Fibroblast of skin of right quadriceps (primary cell): ENCODE measurements at regions not wholly inside any gene's neighbourhood (a gene's known extent, or its start where the extent isn't known, plus 50 kb on each side); places are given as distances from the start of the nearest gene placed in this dataset.

Experiments
- DNase-seq: peaks from one replicate; pipeline ENCODE4 v3.0.0-alpha.2; 2013

DNA sequence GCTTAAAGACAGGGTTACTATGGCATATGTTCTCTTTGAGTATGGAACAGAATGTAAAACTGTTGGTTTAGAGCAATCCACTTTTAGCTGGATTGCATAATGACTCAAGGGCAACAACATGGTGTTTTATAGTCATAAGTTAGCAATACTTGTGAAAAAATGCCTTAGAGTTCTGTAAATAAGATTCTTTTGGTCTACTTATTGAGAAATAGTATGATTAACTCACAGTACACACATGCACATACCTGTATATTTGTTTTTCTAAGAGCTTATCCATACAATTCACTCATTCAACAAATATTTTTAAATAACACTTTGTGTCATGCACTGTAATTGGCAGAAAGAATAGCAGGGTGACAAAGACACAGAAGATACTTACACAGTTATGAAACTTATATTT lies 1415.5 kb downstream of the PCDH7 start:
- DNase-seq, result peak; percentile 6

DNA sequence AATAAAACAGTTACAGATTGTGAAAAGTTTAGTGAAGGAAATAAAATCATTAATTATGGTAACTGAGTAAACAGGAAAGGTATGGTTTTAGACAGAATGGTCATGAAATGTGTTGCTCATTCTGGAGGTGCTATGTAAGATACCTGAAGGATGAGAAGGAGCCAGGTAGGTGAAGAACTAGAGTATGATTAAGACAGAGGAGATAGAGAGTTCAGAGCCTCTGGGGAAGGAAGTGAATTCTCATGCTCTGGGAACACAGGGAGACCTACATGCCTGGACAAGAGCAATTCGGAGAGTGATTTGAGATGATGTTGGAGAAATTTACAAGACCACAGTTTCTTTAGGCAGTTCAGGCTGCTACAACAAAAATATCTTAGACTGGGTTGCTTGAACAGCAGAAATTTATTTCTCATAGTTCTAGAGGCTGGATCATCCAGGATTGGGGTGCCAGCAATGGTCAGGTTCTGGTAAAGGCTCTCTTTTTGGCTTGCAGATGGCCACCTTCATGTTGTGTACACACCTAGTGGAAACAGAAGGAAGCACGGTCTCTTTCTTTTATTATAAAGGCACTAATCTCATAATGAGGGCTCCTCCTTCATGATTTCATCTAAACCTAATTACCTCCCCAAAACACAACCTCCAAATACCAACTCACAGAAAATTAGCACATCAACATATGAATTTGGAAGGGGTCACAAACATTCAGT lies 1416.1 kb downstream of the PCDH7 start:
- DNase-seq, result no peak

GRCh38 chr4:32140636-32141035 lies 1420.5 kb downstream of the PCDH7 start:
- DNase-seq, result peak; percentile 79

DNA sequence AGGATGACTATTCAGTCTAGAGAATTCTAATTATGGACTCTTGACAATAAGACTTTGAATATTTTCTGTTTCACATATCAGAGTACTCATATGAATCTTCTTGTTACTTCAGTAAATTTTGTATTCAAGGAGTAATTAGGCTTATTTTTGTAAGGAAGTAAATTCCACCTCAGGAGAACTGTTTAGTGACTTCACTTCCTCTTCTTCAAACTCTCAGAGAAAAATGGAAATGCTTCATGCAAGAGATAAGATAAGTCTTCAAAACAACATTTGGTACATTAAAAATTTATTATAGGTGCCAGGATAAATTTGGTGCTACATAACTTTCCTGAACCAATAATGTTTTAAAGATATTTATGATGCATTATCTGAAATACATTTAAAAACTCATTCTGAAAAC lies 1421.9 kb downstream of the PCDH7 start:
- no peak for DNase-seq

GRCh38 chr4:32145987-32146386 lies 1425.8 kb downstream of the PCDH7 start:
- DNase-seq, result no peak

GRCh38 chr4:32147446-32148085 lies 1427.4 kb downstream of the PCDH7 start:
- no peak for DNase-seq

DNA sequence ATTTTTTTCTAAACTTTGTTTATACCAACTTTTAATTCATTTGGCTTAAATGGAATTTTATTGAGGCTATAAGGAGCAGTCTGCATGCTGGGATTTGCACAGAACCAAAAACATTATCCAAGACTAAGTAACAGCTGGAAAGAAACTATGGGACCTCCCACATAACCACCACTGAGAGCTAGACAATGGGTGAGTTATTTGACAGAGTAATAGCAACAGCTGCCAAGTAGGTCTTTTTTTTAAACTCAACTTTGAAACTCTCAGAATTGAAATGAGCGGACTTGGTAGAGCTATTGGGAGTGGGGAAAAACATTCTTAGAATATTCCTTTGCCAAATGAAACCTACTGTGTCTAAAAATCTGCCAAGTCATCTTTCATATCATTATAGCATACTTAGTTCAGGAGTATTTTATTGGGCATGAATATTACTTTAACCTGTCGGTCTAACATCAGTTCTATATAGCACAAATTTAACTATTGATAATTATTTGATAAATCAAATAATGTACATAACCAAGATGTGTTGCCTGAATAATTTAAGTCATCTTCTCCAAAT lies 1428.0 kb downstream of the PCDH7 start:
- DNase-seq, result peak; percentile 29

GRCh38 chr4:32158961-32159360 lies 1438.8 kb downstream of the PCDH7 start:
- DNase-seq, result no peak

DNA sequence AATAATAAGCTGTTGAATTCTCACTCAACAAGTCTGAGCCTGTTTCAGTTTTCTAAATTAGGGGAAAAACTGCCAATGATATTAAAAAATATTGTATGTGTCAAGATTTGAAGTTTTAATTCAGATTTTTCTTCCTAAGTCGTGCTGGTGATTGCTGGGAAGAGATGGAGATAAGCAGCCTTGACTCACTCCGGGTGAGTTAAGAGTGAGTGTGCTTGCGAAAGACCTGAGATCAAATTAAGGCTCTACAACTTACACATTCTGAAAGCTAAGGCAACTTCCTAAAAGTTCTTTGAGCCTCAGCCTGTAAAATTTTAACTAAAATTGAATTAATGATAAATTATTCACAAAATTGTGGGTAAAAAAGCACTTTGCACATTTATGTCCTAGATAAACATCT lies 1441.2 kb downstream of the PCDH7 start:
- DNase-seq, result peak; percentile 8

DNA sequence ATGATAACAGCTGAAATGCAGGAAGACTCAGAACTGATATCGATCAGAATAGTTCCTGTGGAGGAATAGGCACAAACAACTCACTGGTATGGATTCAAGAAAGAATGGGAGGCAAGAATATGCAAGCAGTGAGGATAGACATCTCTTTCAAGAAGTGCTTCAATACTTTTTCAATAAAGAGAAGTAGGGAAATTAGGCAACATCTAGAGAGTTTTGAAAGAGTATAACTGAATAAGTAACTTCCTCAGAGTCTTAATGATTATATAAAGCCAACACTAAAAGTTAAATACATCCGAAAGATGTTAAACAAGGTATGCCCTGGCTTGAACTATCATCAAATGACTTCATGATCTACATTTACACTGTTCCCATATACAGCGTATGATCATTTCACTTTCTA lies 1443.0 kb downstream of the PCDH7 start:
- no peak for DNase-seq

- no peak for DNase-seq
Measured at GRCh38 chr4:32169841-32170240, 1449.7 kb downstream of the PCDH7 start.

DNA sequence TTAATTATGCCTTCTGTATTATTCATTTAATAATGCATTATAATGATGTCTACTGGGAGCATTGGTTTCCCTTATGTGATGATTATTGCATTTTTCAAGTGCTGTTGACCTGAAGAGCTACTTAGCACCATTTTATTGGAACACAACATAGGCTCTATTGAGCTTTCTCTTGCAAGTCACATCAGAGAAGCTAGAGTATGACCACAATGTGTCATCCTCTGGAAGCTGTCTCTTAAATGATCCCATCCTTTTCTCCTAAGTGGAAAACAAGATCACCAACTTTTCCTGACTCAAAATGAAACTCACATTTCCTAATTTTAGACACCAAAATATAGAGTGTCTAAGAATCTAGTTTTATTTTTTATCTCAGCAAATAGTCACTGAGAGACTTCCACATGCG lies 1451.9 kb downstream of the PCDH7 start:
- no peak for DNase-seq

- DNase-seq, result peak; percentile 28
Measured at GRCh38 chr4:32172761-32173160, 1452.6 kb downstream of the PCDH7 start.

DNA sequence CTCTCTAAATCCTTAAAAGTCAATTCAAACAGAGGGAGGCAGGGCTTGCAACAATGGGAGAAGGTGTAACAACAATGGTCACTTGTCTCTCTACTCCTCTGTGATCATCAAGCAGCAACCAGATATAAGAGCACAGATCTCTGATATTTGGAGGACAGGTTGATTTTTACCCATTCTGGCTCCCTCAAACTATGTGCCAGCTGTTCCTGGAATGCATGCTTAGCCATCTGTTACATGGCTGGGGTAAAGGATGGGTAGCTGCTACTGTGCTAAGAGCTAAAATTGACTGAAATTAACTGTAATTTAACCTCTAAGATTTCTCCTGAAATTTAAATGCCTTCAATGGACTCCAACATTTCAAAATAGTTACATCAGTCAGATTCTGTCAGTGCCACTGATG lies 1459.9 kb downstream of the PCDH7 start:
- no peak for DNase-seq

DNA sequence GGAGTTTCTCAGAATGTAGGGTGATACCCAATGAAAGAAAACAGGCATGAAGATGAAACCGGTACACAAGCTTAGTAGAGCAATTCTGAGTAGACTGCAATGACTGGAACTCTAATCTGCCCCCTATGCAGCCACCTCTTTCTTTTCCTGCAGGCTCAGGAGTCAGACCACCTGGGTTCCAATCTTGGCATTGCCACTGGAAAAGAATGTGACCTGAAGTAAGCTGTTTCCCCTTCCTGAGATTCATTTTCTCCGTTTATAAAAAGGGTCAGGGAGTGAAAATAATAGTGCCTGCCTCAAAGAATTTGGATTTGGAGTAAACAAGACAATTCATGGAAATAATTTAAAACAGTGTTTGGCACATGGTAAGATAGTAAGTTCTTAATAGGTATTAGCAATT lies 1464.0 kb downstream of the PCDH7 start:
- DNase-seq, result no peak

GRCh38 chr4:32189130-32189529 lies 1469.0 kb downstream of the PCDH7 start:
- DNase-seq, result no peak

DNA sequence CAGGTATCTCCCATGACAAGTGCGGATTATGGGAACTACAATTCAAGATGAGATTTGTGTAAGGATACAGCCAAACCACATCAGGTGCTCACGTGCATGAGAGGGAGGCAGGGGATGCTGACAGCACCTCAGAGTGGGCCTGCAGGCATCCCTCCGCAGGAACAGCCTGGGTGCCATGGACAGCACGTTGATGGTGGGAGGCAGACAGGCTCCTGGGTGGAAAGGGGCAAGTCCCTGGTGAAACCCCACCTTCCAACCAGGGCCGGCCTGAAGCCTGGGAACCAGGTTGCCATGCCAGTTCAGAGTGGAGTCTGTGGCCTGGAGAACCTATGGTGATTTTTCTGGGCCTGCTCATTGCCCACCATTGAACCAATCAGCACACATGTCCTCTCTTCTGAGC lies 1469.6 kb downstream of the PCDH7 start:
- DNase-seq, result no peak

- no peak for DNase-seq
Measured at GRCh38 chr4:32191961-32192360, 1471.8 kb downstream of the PCDH7 start.

- no peak for DNase-seq
Measured at GRCh38 chr4:32192363-32192762, 1472.2 kb downstream of the PCDH7 start.

GRCh38 chr4:32192991-32193390 lies 1472.8 kb downstream of the PCDH7 start:
- no peak for DNase-seq

DNA sequence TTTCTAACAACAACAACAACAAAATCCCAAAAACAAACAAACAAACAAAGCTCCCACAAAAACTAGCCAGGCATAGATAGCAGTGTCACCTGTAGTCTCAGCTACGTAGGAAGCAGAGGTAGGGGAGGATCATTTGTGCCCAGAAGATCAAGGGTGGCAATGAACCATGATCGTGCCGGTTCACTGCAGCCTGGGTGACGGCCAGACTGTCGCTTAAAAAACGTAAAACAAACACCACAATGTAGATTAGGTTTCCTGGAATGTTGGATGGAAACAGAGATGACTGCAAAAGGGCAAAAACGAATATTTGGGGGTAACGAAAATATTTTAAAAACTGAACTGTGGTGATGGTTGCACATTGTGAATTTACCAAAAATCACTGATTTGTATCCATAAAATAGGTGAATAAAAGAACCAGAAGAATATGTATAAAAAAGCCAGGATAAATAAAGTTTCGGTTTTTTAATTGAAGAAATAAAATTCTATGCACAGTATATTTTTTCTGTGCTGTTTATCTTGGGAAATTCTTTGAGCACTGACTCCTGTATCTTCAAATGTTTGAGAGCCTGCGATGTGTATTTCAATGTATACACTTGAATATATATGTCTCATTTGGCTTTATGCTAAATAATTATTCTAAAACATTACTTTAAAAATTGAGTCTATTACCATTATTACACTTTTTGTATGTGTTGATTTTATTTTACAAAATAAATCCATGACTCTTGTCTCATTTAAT lies 1477.0 kb downstream of the PCDH7 start:
- no peak for DNase-seq

- no peak for DNase-seq
Measured at GRCh38 chr4:32199639-32200038, 1479.5 kb downstream of the PCDH7 start.

DNA sequence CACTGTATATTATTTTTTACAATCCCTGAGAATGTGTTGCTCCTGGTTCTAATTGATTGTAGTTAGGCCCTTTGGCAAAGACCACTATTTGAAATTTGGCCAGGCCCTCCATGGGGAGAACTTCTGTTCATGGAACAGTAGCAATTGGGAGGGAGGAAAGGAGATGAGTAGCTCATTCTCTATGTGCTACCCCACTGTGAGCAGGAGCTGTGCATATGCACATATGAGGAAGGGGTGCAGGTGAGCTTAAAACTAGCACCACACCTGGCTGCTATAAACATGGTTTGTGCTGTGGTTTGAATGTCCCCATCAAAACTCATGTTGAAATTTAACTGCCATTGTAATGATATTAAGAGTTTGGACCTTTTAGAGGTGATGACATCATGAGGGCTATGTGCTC lies 1483.2 kb downstream of the PCDH7 start:
- DNase-seq, result no peak

- no peak for DNase-seq
Measured at GRCh38 chr4:32206756-32207155, 1486.6 kb downstream of the PCDH7 start.
